PC-3 (cell line): ENCODE measurements at regions not wholly inside any gene's neighbourhood (a gene's known extent, or its start where the extent isn't known, plus 50 kb on each side); places are given as distances from the start of the nearest gene placed in this dataset.
"Not testable (repeated sequence)": the region's sequence is repeated elsewhere in the genome, so short reads cannot be mapped to it uniquely, and the experiment has no call there.

Experiments
- ATAC-seq: fragments of 200-7000 bp; cut with Tn5 transposase; 2 replicates; pipeline ENCODE4 v1.9.1; 2020; ENCODE audit warnings: mild to moderate bottlenecking, moderate library complexity
- BruUV-seq: library from RNA; stranded (reverse); fragments of 400-500 nt; replicated peaks from 2 replicates; lab custom pipeline; 2021; lab: Mats Ljungman, UMichigan
- CTCF ChIA-PET: fragments of 300-600 bp; sonication (Branson Sonifier 250); formaldehyde crosslinking; loops from one replicate; lab custom pipeline; 2022; ENCODE audit warnings: antibody characterized with exemption; lab: Charles Lee
- POLR2A ChIA-PET: fragments of 300-600 bp; sonication (Branson Sonifier 250); formaldehyde crosslinking; loops from one replicate; lab custom pipeline; 2022; ENCODE audit warnings: antibody characterized with exemption; ENCODE audit not compliant: unreplicated experiment; lab: Charles Lee
- DNase-seq: peaks from one replicate; pipeline ENCODE4 v3.0.0-alpha.2; 2015
- H2AFZ ChIP-seq: fragments of 300-600 bp; sonication (generic); 2 replicates; pipeline ENCODE4 v1.6.0; 2016; ENCODE audit warnings: antibody characterized with exemption, low read length
- H3F3A ChIP-seq: fragments of 300-600 bp; sonication (generic); one replicate; pipeline ENCODE4 v1.6.0; 2017; ENCODE audit warnings: antibody characterized with exemption, low read length, control low read depth, mild to moderate bottlenecking; ENCODE audit not compliant: unreplicated experiment
- H3K27ac ChIP-seq: fragments of 300-600 bp; sonication (generic); 2 replicates; pipeline ENCODE4 v1.5.1; 2016; ENCODE audit warnings: mild to moderate bottlenecking, low read length
- H3K27me3 ChIP-seq: fragments of 300-600 bp; sonication (generic); 2 replicates; pipeline ENCODE4 v1.6.1; 2016; ENCODE audit warnings: low read length, mixed read lengths
- H3K36me3 ChIP-seq: fragments of 300-600 bp; sonication (generic); 2 replicates; pipeline ENCODE4 v1.6.1; 2016; ENCODE audit warnings: low read depth, mixed run types, low read length, mixed read lengths
- H3K4me1 ChIP-seq: fragments of 300-600 bp; sonication (generic); 2 replicates; pipeline ENCODE4 v1.5.1; 2016; ENCODE audit warnings: low read length; ENCODE audit not compliant: insufficient read depth
- H3K4me2 ChIP-seq: fragments of 300-600 bp; sonication (generic); 2 replicates; pipeline ENCODE4 v1.6.0; 2016; ENCODE audit warnings: low read length
- H3K4me3 ChIP-seq: fragments of 300-600 bp; sonication (generic); 2 replicates; pipeline ENCODE4 v1.5.1; 2016; ENCODE audit warnings: mild to moderate bottlenecking, low read length, mixed read lengths
- H3K79me2 ChIP-seq: fragments of 300-600 bp; sonication (generic); 2 replicates; pipeline ENCODE4 v1.6.1; 2017; ENCODE audit warnings: low read length, mixed read lengths
- H3K9ac ChIP-seq: fragments of 300-600 bp; sonication (generic); 2 replicates; pipeline ENCODE4 v1.6.0; 2016; ENCODE audit warnings: mild to moderate bottlenecking, low read length
- H3K9me2 ChIP-seq: fragments of 300-600 bp; sonication (generic); replicated peaks from 2 replicates; pipeline ENCODE4 v1.6.1; 2016; ENCODE audit warnings: mixed run types, low read length, mixed read lengths
- H3K9me3 ChIP-seq: fragments of 300-600 bp; sonication (generic); 2 replicates; pipeline ENCODE4 v1.6.1; 2016; ENCODE audit warnings: low read length, mixed read lengths
- H4K20me1 ChIP-seq: fragments of 300-600 bp; sonication (generic); 2 replicates; pipeline ENCODE4 v1.6.1; 2016; ENCODE audit warnings: low read length, mixed read lengths
- EZH2 ChIP-seq: fragments of 300-600 bp; sonication (generic); IDR thresholded peaks from one replicate; pipeline ENCODE4 v1.6.1; 2017; ENCODE audit warnings: antibody characterized with exemption, mild to moderate bottlenecking, low read length; ENCODE audit not compliant: unreplicated experiment
- EZH2phosphoT487 ChIP-seq: fragments of 300-600 bp; sonication (generic); IDR thresholded peaks from 2 replicates; pipeline ENCODE4 v1.6.1; 2018; ENCODE audit warnings: mild to moderate bottlenecking, antibody characterized with exemption, low read length, borderline replicate concordance
- intact Hi-C: fragments of 100-400 bp; cut with micrococcal nuclease; formaldehyde crosslinking; loops from 2 replicates; pipeline ENCODE4 v1.9.0; 2023
- TF ChIP-seq, protein P1 (sequence below): fragments of 300-600 bp; sonication (generic); conservative IDR thresholded peaks from 2 replicates; pipeline ENCODE4 v1.5.1; 2017; ENCODE audit warnings: antibody characterized with exemption, low read depth, mild to moderate bottlenecking, low read length

GRCh38 chr12:94816746-94817145, 166.4 kb upstream of the TMCC3 start:
- DNase-seq, POLR2A ChIA-PET, intact Hi-C loops, ATAC-seq, H4K20me1 ChIP-seq, H3F3A ChIP-seq, BruUV-seq, H3K9me2 ChIP-seq, H2AFZ ChIP-seq, H3K4me1 ChIP-seq, H3K27ac ChIP-seq, H3K9ac ChIP-seq, CTCF ChIA-PET, H3K4me3 ChIP-seq, H3K79me2 ChIP-seq, H3K27me3 ChIP-seq, H3K4me2 ChIP-seq, H3K36me3 ChIP-seq: not testable (repeated sequence)
- peaks cover 24% of the 10 kb centered on the region for H3K9me3 ChIP-seq

GRCh38 chr12:94815958-94816357, 165.6 kb upstream of the TMCC3 start:
- intact Hi-C loops = no loop called here
- Histone ChIP-seq H3K27ac (no peak overlapping the region), H2AFZ (no peak overlapping the region), H3F3A (no peaks in the 10 kb centered on the region), H4K20me1 (no peaks in the 10 kb centered on the region), H3K4me2 (no peak overlapping the region), H3K9ac (no peak overlapping the region), H3K9me2 (no peaks in the 10 kb centered on the region), H3K36me3 (no peaks in the 10 kb centered on the region; the same call in 1 of the 2 replicates), H3K4me1 (no peaks in the 10 kb centered on the region), H3K4me3 (no peak overlapping the region), H3K9me3 (peaks cover 31% of the 10 kb centered on the region), H3K79me2 (no peaks in the 10 kb centered on the region), H3K27me3 (no peaks in the 10 kb centered on the region)
- BruUV-seq = no TSS peak
- ChIA-PET POLR2A (no interaction called here), CTCF (no interaction called here)
- ATAC-seq (no peak), DNase-seq (no peak)
- TF ChIP-seq EZH2phosphoT487 (no peak), EZH2 (no peak)
- TF ChIP-seq, protein P1, sequence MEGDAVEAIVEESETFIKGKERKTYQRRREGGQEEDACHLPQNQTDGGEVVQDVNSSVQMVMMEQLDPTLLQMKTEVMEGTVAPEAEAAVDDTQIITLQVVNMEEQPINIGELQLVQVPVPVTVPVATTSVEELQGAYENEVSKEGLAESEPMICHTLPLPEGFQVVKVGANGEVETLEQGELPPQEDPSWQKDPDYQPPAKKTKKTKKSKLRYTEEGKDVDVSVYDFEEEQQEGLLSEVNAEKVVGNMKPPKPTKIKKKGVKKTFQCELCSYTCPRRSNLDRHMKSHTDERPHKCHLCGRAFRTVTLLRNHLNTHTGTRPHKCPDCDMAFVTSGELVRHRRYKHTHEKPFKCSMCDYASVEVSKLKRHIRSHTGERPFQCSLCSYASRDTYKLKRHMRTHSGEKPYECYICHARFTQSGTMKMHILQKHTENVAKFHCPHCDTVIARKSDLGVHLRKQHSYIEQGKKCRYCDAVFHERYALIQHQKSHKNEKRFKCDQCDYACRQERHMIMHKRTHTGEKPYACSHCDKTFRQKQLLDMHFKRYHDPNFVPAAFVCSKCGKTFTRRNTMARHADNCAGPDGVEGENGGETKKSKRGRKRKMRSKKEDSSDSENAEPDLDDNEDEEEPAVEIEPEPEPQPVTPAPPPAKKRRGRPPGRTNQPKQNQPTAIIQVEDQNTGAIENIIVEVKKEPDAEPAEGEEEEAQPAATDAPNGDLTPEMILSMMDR = no peak

DNA sequence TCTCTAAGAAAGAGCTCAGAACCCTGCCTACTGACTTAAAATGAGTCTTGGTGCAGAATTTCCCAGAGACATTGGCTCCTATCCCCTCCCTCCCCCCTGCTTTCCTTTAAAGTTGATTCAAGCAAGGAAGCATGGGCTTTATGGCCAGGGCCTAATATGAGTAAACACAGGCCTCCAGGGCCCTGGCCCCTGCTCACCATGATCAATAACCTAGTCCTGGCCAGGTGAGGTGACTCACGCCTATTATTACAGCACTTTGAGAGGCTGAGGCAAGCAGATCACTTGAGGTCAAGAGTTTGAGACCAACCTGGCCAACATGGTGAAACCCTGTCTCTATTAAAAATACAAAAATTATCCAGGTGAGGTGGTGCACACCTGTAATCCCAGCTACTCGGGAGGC, 165.1 kb upstream of the TMCC3 start:
- CTCF ChIA-PET = no interaction called here
- ATAC-seq (no peak), DNase-seq (no peak)
- no peaks in the 10 kb centered on the region for H4K20me1 ChIP-seq
- POLR2A ChIA-PET = no interaction called here
- no peaks in the 10 kb centered on the region for H3F3A ChIP-seq
- no peak overlapping the region for H3K9ac ChIP-seq
- no peaks in the 10 kb centered on the region; the same call in 1 of the 2 replicates for H3K36me3 ChIP-seq
- no peak overlapping the region for H3K4me2 ChIP-seq
- BruUV-seq = no TSS peak
- no peak overlapping the region for H2AFZ ChIP-seq
- H3K4me3 ChIP-seq = no peak overlapping the region
- no peaks in the 10 kb centered on the region for H3K9me2 ChIP-seq
- H3K27me3 ChIP-seq = no peaks in the 10 kb centered on the region
- H3K4me1 ChIP-seq = no peaks in the 10 kb centered on the region
- peaks cover 31% of the 10 kb centered on the region for H3K9me3 ChIP-seq
- H3K79me2 ChIP-seq = no peaks in the 10 kb centered on the region
- intact Hi-C loops = no loop called here
- no peak overlapping the region for H3K27ac ChIP-seq
- TF ChIP-seq EZH2 = no peak
- TF ChIP-seq, protein P1 = no peak
- no peak for TF ChIP-seq EZH2phosphoT487
